HepG2 (cell line): ENCODE measurements at regions not wholly inside any gene's neighbourhood (a gene's known extent, or its start where the extent isn't known, plus 50 kb on each side); places are given as distances from the start of the nearest gene placed in this dataset.

Source experiments
- ATAC-seq: fragments of 200-7000 bp; cut with Tn5 transposase; 3 replicates; pipeline ENCODE4 v1.9.1; 2020; ENCODE audit warnings: mild to moderate bottlenecking, moderate library complexity
- BruUV-seq: library from RNA; stranded (reverse); fragments of 400-500 nt; replicated peaks from 2 replicates; lab custom pipeline; 2021; lab: Mats Ljungman, UMichigan
- CTCF ChIA-PET: fragments of 300-600 bp; formaldehyde crosslinking; extraction: SDS; loops from one replicate; lab custom pipeline; 2021; ENCODE audit warnings: low total read pairs, inconsistent platforms, low intra/inter-chr PET ratio; lab: Yijun Ruan, JAX
- POLR2A ChIA-PET: fragments of 350-600 bp; sonication (Branson Sonifier 250); formaldehyde crosslinking; loops from one replicate; lab custom pipeline; 2020; ENCODE audit warnings: antibody characterized with exemption, inconsistent platforms; lab: Yijun Ruan, JAX
- DNase-seq: peaks from one replicate; pipeline ENCODE4 v3.0.0-alpha.2; 2015; ENCODE audit warnings: low spot score
- FAIRE-seq: peaks from 3 replicates; lab custom pipeline; 2011; peaks lifted over from hg19 to GRCh38; lab: Jason Lieb, UNC
- H2AFZ ChIP-seq: one replicate; pipeline ENCODE4 v1.6.1; 2011; ENCODE audit warnings: low read length, inconsistent platforms
- H3K27ac ChIP-seq: fragments of 300-600 bp; 3 replicates; pipeline ENCODE4 v1.8.0; 2011; ENCODE audit warnings: mixed run types, mild to moderate bottlenecking, mixed read lengths, low read length, inconsistent platforms; ENCODE audit not compliant: insufficient read depth; ENCODE audit errors: extremely low read length
- H3K27me3 ChIP-seq, 2 experiments: fragments of 200-600 bp in 1 of 2; 2 replicates in 1 of 2; 3 replicates in 1 of 2; pipeline versions ENCODE4 v1.6.0 to v1.8.0; 2011; ENCODE audit warnings: low read length in 2 of 2, mild to moderate bottlenecking in 2 of 2, moderate library complexity in 2 of 2, inconsistent platforms in 1 of 2; ENCODE audit not compliant: insufficient read depth in 2 of 2, control insufficient read depth in 1 of 2
- H3K36me3 ChIP-seq, 2 experiments: fragments of 200-600 bp in 1 of 2; replicated peaks in 1 of 2; 2 replicates in 1 of 2; 3 replicates in 1 of 2; pipeline versions ENCODE4 v1.5.1 to v1.8.0; 2011; ENCODE audit warnings: low read length in 2 of 2, inconsistent platforms in 1 of 2; ENCODE audit not compliant: insufficient read depth in 2 of 2, control insufficient read depth in 1 of 2
- H3K4me1 ChIP-seq: 2 replicates; pipeline ENCODE4 v1.5.1; 2012; ENCODE audit warnings: low read length, inconsistent platforms; ENCODE audit not compliant: insufficient read depth
- H3K4me2 ChIP-seq: 2 replicates; pipeline ENCODE4 v1.6.0; 2011; ENCODE audit warnings: low read depth, low read length, inconsistent platforms
- H3K4me3 ChIP-seq, 3 experiments: fragments of 200-600 bp in 1 of 3; sonication (generic), shearing (Covaris generic) in 1 of 3; replicated peaks in 1 of 3; 2 replicates each; pipeline ENCODE4 v1.5.1; 2011 to 2016; ENCODE audit warnings: low read length in 3 of 3, inconsistent platforms in 2 of 3, low read depth in 2 of 3, mild to moderate bottlenecking in 2 of 3, control low read depth in 1 of 3, mixed read lengths in 1 of 3; ENCODE audit not compliant: insufficient read depth in 1 of 3
- H3K79me2 ChIP-seq: one replicate; pipeline ENCODE4 v1.6.1; 2011; ENCODE audit warnings: low read length, inconsistent platforms; ENCODE audit not compliant: insufficient read depth
- H3K9ac ChIP-seq: 2 replicates; pipeline ENCODE4 v1.6.0; 2011; ENCODE audit warnings: mild to moderate bottlenecking, low read depth, low read length, inconsistent platforms; ENCODE audit not compliant: insufficient read depth
- H3K9me3 ChIP-seq: 2 replicates; pipeline ENCODE4 v1.5.1; 2012; ENCODE audit warnings: mild to moderate bottlenecking, low read length
- H4K20me1 ChIP-seq: 2 replicates; pipeline ENCODE4 v1.6.0; 2011; ENCODE audit warnings: inconsistent platforms, mild to moderate bottlenecking, low read length, moderate library complexity; ENCODE audit not compliant: insufficient read depth
- ADNP ChIP-seq: sonication (generic); formaldehyde crosslinking; IDR thresholded peaks from 2 replicates; pipeline ENCODE4 v1.4.0; 2020; ENCODE audit warnings: missing genetic modification reagents
- ARNTL ChIP-seq: sonication (generic); formaldehyde crosslinking; IDR thresholded peaks from 2 replicates; pipeline ENCODE4 v1.4.0; 2020; ENCODE audit warnings: mild to moderate bottlenecking, missing genetic modification reagents
- CCAR2 ChIP-seq: fragments of 200-400 bp; formaldehyde crosslinking; optimal IDR thresholded peaks from 2 replicates; pipeline ENCODE3; 2018; ENCODE audit warnings: low read depth, mild to moderate bottlenecking, low read length, moderate library complexity
- FLYWCH1 ChIP-seq: sonication (generic); formaldehyde crosslinking; IDR thresholded peaks from 2 replicates; pipeline ENCODE4 v1.8.1; 2023; ENCODE audit warnings: mild to moderate bottlenecking, missing genetic modification reagents
- GABPA ChIP-seq, 2 experiments: IDR thresholded peaks; 2 replicates each; pipeline ENCODE4 v1.6.1; 2011 to 2016; ENCODE audit warnings: low read depth in 2 of 2, low read length in 1 of 2, missing biosample characterization in 1 of 2, missing genetic modification characterization in 1 of 2
- MIXL1 ChIP-seq: IDR thresholded peaks from 2 replicates; pipeline ENCODE4 v1.6.1; 2016
- SIX1 ChIP-seq: sonication (generic); formaldehyde crosslinking; IDR thresholded peaks from 2 replicates; pipeline ENCODE4 v1.4.0; 2020; ENCODE audit warnings: missing genetic modification reagents, borderline replicate concordance
- ZFY ChIP-seq: sonication (generic); formaldehyde crosslinking; IDR thresholded peaks from 2 replicates; pipeline ENCODE4 v1.4.0; 2020; ENCODE audit warnings: missing genetic modification reagents
- ZNF224 ChIP-seq: sonication (generic); formaldehyde crosslinking; IDR thresholded peaks from 2 replicates; pipeline ENCODE4 v1.5.0; 2020; ENCODE audit warnings: mild to moderate bottlenecking, missing genetic modification reagents
- ZNF225 ChIP-seq: sonication (generic); formaldehyde crosslinking; IDR thresholded peaks from 2 replicates; pipeline ENCODE4 v1.4.0; 2020; ENCODE audit warnings: mild to moderate bottlenecking, missing genetic modification reagents
- ZNF431 ChIP-seq: sonication (generic); formaldehyde crosslinking; IDR thresholded peaks from 2 replicates; pipeline ENCODE4 v1.9.0; 2022; ENCODE audit warnings: missing genetic modification reagents, low read depth, mild to moderate bottlenecking, borderline replicate concordance
- ZNF543 ChIP-seq: sonication (generic); formaldehyde crosslinking; IDR thresholded peaks from 2 replicates; pipeline ENCODE4 v1.4.0; 2020; ENCODE audit warnings: mild to moderate bottlenecking, missing genetic modification reagents
- ZNF792 ChIP-seq: IDR thresholded peaks from 2 replicates; pipeline ENCODE4 v1.6.1; 2016
- ZSCAN22 ChIP-seq: sonication (generic); formaldehyde crosslinking; IDR thresholded peaks from 2 replicates; pipeline ENCODE4 v1.4.0; 2020; ENCODE audit warnings: mild to moderate bottlenecking, missing genetic modification reagents
- in situ Hi-C: cut with HindIII; loops from 2 replicates; pipeline ENCODE4 v1.10.0; 2017; ENCODE audit warnings: low pct_unique_long_range_greater_than_20kb; ENCODE audit not compliant: extremely low pct_ligation_motif_present
- intact Hi-C: fragments of 100-400 bp; cut with micrococcal nuclease; formaldehyde crosslinking; loops from one replicate; pipeline ENCODE4 v1.10.0; 2022; ENCODE audit not compliant: unreplicated experiment
- TF ChIP-seq, protein P1 (sequence below): sonication (generic); formaldehyde crosslinking; IDR thresholded peaks from 2 replicates; pipeline ENCODE4 v1.4.0; 2020; ENCODE audit warnings: mild to moderate bottlenecking, missing genetic modification reagents
- TF ChIP-seq, protein P2 (sequence below): sonication (generic); formaldehyde crosslinking; IDR thresholded peaks from 2 replicates; pipeline ENCODE4 v1.8.1; 2023; ENCODE audit warnings: mild to moderate bottlenecking, missing genetic modification reagents

- Histone ChIP-seq H3K27ac (no peak overlapping the region), H3K4me3 (no peak overlapping the region), H4K20me1 (no peaks in the 10 kb centered on the region), H3K36me3 (no peaks in the 10 kb centered on the region), H3K4me1 (no peaks in the 10 kb centered on the region), H3K4me2 (no peak overlapping the region), H3K27me3 (no peaks in the 10 kb centered on the region; a peak in 1 of 5 replicates), H3K9ac (no peak overlapping the region), H3K79me2 (no peaks in the 10 kb centered on the region), H3K9me3 (peaks cover 15% of the 10 kb centered on the region; the same call in 1 of the 2 replicates), H2AFZ (no peak overlapping the region)
- ChIA-PET CTCF (no interaction called here), POLR2A (no interaction called here)
- FAIRE-seq = no peak
- TF ChIP-seq ZNF543 (CRISPR knock-in tag) (no peak), ZNF225 (CRISPR knock-in tag) (no peak), ZSCAN22 (CRISPR knock-in tag) (no peak), ARNTL (CRISPR knock-in tag) (no peak), CCAR2 (no peak), SIX1 (CRISPR knock-in tag) (no peak), ADNP (CRISPR knock-in tag) (no peak), ZNF792 (CRISPR knock-in tag) (no peak), ZNF431 (no peak), MIXL1 (CRISPR knock-in tag) (no peak), ZNF224 (CRISPR knock-in tag) (no peak), FLYWCH1 (no peak), ZFY (no peak), GABPA (IDR thresholded peaks at IDR 0.05; ENCODE audit: low read depth, low read length) (no peak), GABPA (CRISPR knock-in tag; IDR thresholded peaks at IDR 0.05; ENCODE audit: low read depth) (no peak)
- TF ChIP-seq, protein P1, sequence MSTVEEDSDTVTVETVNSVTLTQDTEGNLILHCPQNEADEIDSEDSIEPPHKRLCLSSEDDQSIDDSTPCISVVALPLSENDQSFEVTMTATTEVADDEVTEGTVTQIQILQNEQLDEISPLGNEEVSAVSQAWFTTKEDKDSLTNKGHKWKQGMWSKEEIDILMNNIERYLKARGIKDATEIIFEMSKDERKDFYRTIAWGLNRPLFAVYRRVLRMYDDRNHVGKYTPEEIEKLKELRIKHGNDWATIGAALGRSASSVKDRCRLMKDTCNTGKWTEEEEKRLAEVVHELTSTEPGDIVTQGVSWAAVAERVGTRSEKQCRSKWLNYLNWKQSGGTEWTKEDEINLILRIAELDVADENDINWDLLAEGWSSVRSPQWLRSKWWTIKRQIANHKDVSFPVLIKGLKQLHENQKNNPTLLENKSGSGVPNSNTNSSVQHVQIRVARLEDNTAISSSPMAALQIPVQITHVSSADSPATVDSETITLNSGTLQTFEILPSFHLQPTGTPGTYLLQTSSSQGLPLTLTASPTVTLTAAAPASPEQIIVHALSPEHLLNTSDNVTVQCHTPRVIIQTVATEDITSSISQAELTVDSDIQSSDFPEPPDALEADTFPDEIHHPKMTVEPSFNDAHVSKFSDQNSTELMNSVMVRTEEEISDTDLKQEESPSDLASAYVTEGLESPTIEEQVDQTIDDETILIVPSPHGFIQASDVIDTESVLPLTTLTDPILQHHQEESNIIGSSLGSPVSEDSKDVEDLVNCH = no peak
- TF ChIP-seq, protein P2, sequence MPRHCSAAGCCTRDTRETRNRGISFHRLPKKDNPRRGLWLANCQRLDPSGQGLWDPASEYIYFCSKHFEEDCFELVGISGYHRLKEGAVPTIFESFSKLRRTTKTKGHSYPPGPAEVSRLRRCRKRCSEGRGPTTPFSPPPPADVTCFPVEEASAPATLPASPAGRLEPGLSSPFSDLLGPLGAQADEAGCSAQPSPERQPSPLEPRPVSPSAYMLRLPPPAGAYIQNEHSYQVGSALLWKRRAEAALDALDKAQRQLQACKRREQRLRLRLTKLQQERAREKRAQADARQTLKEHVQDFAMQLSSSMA = no peak
- in situ Hi-C loops = no loop called here
- intact Hi-C loops = no loop called here
- no peak for ATAC-seq
- BruUV-seq = no TSS peak
- no peak for DNase-seq
Observed at GRCh38 chr3:84904212-84904611, 54.6 kb upstream of the CADM2 start.
